ENCODE measurements at regions not wholly inside any gene's neighbourhood (a gene's known extent, or its start where the extent isn't known, plus 50 kb on each side); places are given as distances from the start of the nearest gene placed in this dataset.

- no peak for TF ChIP-seq CTCF (IDR thresholded peaks at IDR 0.05; ENCODE audit: low read depth, low read length, poor library complexity, severe bottlenecking)
- no peak for TF ChIP-seq EZH2phosphoT487 (IDR thresholded peaks at IDR 0.05; ENCODE audit: borderline replicate concordance, low read length)
These were observed 274.0 kb downstream of the TSN start for GRCh38 chr2:122029456-122029855.
